Thyroid gland (tissue), 4 donors: ENCODE measurements at regions not wholly inside any gene's neighbourhood (a gene's known extent, or its start where the extent isn't known, plus 50 kb on each side); places are given as distances from the start of the nearest gene placed in this dataset.

Experiments
- POLR2A ChIP-seq, 2 donors: fragments of 450-650 bp; IDR thresholded peaks; one replicate each; pipeline ENCODE4 v1.6.1; 2017; ENCODE audit warnings: antibody characterized with exemption in 2 of 2, mild to moderate bottlenecking in 2 of 2, moderate library complexity in 1 of 2
- TF ChIP-seq, protein P1 (sequence below), 6 experiments: fragments of 200-600 bp in 3 of 6; fragments of 450-650 bp in 3 of 6; sonication (generic) in 3 of 6; IDR thresholded peaks; one replicate each; pipeline ENCODE4 v1.5.1; 2016 to 2019; ENCODE audit warnings: antibody characterized with exemption in 6 of 6, mild to moderate bottlenecking in 2 of 6, inconsistent platforms in 1 of 6, moderate library complexity in 1 of 6

DNA sequence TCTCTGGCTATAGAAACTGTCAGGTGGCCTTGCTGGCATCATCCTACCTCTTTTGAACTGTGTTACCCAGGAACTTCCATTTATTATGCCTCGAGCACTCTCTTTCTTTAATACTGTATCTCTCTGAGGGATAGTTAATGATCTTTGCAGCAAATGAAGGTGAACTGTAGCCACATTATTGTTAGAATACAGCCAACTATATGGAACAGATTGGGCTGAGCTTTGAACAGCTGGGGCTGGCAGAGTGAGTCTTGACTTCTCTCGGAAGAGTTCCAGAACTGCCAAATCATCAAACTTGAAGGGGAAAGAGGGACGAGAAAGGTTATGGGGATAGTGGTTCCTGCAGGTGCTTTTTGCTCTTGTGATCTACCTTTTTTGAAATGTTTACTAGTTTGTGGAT lies 237.7 kb downstream of the PRL start:
- no peak for TF ChIP-seq POLR2A (IDR thresholded peaks at IDR 0.05)
- TF ChIP-seq, protein P1, sequence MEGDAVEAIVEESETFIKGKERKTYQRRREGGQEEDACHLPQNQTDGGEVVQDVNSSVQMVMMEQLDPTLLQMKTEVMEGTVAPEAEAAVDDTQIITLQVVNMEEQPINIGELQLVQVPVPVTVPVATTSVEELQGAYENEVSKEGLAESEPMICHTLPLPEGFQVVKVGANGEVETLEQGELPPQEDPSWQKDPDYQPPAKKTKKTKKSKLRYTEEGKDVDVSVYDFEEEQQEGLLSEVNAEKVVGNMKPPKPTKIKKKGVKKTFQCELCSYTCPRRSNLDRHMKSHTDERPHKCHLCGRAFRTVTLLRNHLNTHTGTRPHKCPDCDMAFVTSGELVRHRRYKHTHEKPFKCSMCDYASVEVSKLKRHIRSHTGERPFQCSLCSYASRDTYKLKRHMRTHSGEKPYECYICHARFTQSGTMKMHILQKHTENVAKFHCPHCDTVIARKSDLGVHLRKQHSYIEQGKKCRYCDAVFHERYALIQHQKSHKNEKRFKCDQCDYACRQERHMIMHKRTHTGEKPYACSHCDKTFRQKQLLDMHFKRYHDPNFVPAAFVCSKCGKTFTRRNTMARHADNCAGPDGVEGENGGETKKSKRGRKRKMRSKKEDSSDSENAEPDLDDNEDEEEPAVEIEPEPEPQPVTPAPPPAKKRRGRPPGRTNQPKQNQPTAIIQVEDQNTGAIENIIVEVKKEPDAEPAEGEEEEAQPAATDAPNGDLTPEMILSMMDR (IDR thresholded peaks at IDR 0.05) = no peak
